HepG2 (cell line): ENCODE measurements at regions not wholly inside any gene's neighbourhood (a gene's known extent, or its start where the extent isn't known, plus 50 kb on each side); places are given as distances from the start of the nearest gene placed in this dataset.

Source experiments
- ATAC-seq: fragments of 200-7000 bp; cut with Tn5 transposase; 3 replicates; pipeline ENCODE4 v1.9.1; 2020; ENCODE audit warnings: mild to moderate bottlenecking, moderate library complexity
- BruUV-seq: library from RNA; stranded (reverse); fragments of 400-500 nt; replicated peaks from 2 replicates; lab custom pipeline; 2021; lab: Mats Ljungman, UMichigan
- CTCF ChIA-PET: fragments of 300-600 bp; formaldehyde crosslinking; extraction: SDS; loops from one replicate; lab custom pipeline; 2021; ENCODE audit warnings: low total read pairs, inconsistent platforms, low intra/inter-chr PET ratio; lab: Yijun Ruan, JAX
- POLR2A ChIA-PET: fragments of 350-600 bp; sonication (Branson Sonifier 250); formaldehyde crosslinking; loops from one replicate; lab custom pipeline; 2020; ENCODE audit warnings: antibody characterized with exemption, inconsistent platforms; lab: Yijun Ruan, JAX
- DNase-seq: peaks from one replicate; pipeline ENCODE4 v3.0.0-alpha.2; 2015; ENCODE audit warnings: low spot score
- FAIRE-seq: peaks from 3 replicates; lab custom pipeline; 2011; peaks lifted over from hg19 to GRCh38; lab: Jason Lieb, UNC
- H2AFZ ChIP-seq: one replicate; pipeline ENCODE4 v1.6.1; 2011; ENCODE audit warnings: low read length, inconsistent platforms
- H3K27ac ChIP-seq: fragments of 300-600 bp; 3 replicates; pipeline ENCODE4 v1.8.0; 2011; ENCODE audit warnings: mixed run types, mild to moderate bottlenecking, mixed read lengths, low read length, inconsistent platforms; ENCODE audit not compliant: insufficient read depth; ENCODE audit errors: extremely low read length
- H3K27me3 ChIP-seq, 2 experiments: fragments of 200-600 bp in 1 of 2; 2 replicates in 1 of 2; 3 replicates in 1 of 2; pipeline versions ENCODE4 v1.6.0 to v1.8.0; 2011; ENCODE audit warnings: low read length in 2 of 2, mild to moderate bottlenecking in 2 of 2, moderate library complexity in 2 of 2, inconsistent platforms in 1 of 2; ENCODE audit not compliant: insufficient read depth in 2 of 2, control insufficient read depth in 1 of 2
- H3K36me3 ChIP-seq, 2 experiments: fragments of 200-600 bp in 1 of 2; replicated peaks in 1 of 2; 2 replicates in 1 of 2; 3 replicates in 1 of 2; pipeline versions ENCODE4 v1.5.1 to v1.8.0; 2011; ENCODE audit warnings: low read length in 2 of 2, inconsistent platforms in 1 of 2; ENCODE audit not compliant: insufficient read depth in 2 of 2, control insufficient read depth in 1 of 2
- H3K4me1 ChIP-seq: 2 replicates; pipeline ENCODE4 v1.5.1; 2012; ENCODE audit warnings: low read length, inconsistent platforms; ENCODE audit not compliant: insufficient read depth
- H3K4me2 ChIP-seq: 2 replicates; pipeline ENCODE4 v1.6.0; 2011; ENCODE audit warnings: low read depth, low read length, inconsistent platforms
- H3K4me3 ChIP-seq, 3 experiments: fragments of 200-600 bp in 1 of 3; sonication (generic), shearing (Covaris generic) in 1 of 3; replicated peaks in 1 of 3; 2 replicates each; pipeline ENCODE4 v1.5.1; 2011 to 2016; ENCODE audit warnings: low read length in 3 of 3, inconsistent platforms in 2 of 3, low read depth in 2 of 3, mild to moderate bottlenecking in 2 of 3, control low read depth in 1 of 3, mixed read lengths in 1 of 3; ENCODE audit not compliant: insufficient read depth in 1 of 3
- H3K79me2 ChIP-seq: one replicate; pipeline ENCODE4 v1.6.1; 2011; ENCODE audit warnings: low read length, inconsistent platforms; ENCODE audit not compliant: insufficient read depth
- H3K9ac ChIP-seq: 2 replicates; pipeline ENCODE4 v1.6.0; 2011; ENCODE audit warnings: mild to moderate bottlenecking, low read depth, low read length, inconsistent platforms; ENCODE audit not compliant: insufficient read depth
- H3K9me3 ChIP-seq: 2 replicates; pipeline ENCODE4 v1.5.1; 2012; ENCODE audit warnings: mild to moderate bottlenecking, low read length
- H4K20me1 ChIP-seq: 2 replicates; pipeline ENCODE4 v1.6.0; 2011; ENCODE audit warnings: inconsistent platforms, mild to moderate bottlenecking, low read length, moderate library complexity; ENCODE audit not compliant: insufficient read depth
- ATF7-NPFF ChIP-seq: sonication (generic); formaldehyde crosslinking; IDR thresholded peaks from 2 replicates; pipeline ENCODE4 v1.8.1; 2023; ENCODE audit warnings: mild to moderate bottlenecking, low read depth, missing genetic modification reagents, moderate library complexity
- CENPT ChIP-seq: sonication (generic); formaldehyde crosslinking; IDR thresholded peaks from 2 replicates; pipeline ENCODE4 v1.8.0; 2022; ENCODE audit warnings: low read depth, mild to moderate bottlenecking, moderate library complexity, missing genetic modification reagents
- CENPX ChIP-seq: sonication (generic); formaldehyde crosslinking; IDR thresholded peaks from 2 replicates; pipeline ENCODE4 v1.9.0; 2021; ENCODE audit warnings: mild to moderate bottlenecking, missing genetic modification reagents, moderate library complexity
- E2F2 ChIP-seq: sonication (generic); formaldehyde crosslinking; IDR thresholded peaks from 2 replicates; pipeline ENCODE4 v1.4.0; 2020; ENCODE audit warnings: missing genetic modification reagents, borderline replicate concordance
- HMGXB3 ChIP-seq: sonication (generic); formaldehyde crosslinking; IDR thresholded peaks from 2 replicates; pipeline ENCODE4 v1.4.0; 2020; ENCODE audit warnings: missing genetic modification reagents, borderline replicate concordance
- MLLT10 ChIP-seq: sonication (generic); formaldehyde crosslinking; IDR thresholded peaks from 2 replicates; pipeline ENCODE4 v1.4.0; 2020; ENCODE audit warnings: missing genetic modification reagents
- SCMH1 ChIP-seq: sonication (generic); formaldehyde crosslinking; IDR thresholded peaks from 2 replicates; pipeline ENCODE4 v1.9.0; 2021; ENCODE audit warnings: missing genetic modification reagents, mild to moderate bottlenecking, borderline replicate concordance
- ZBTB3 ChIP-seq: sonication (generic); formaldehyde crosslinking; IDR thresholded peaks from 2 replicates; pipeline ENCODE4 v1.4.0; 2020; ENCODE audit warnings: low read depth, mild to moderate bottlenecking, moderate library complexity, missing genetic modification reagents, borderline replicate concordance
- ZEB1 ChIP-seq: IDR thresholded peaks from 2 replicates; pipeline ENCODE4 v1.6.1; 2012; ENCODE audit warnings: mild to moderate bottlenecking, low read depth, inconsistent platforms; ENCODE audit not compliant: insufficient replicate concordance
- ZNF138 ChIP-seq: sonication (generic); formaldehyde crosslinking; IDR thresholded peaks from 2 replicates; pipeline ENCODE4 v1.5.0; 2020; ENCODE audit warnings: mild to moderate bottlenecking, low read depth, missing genetic modification reagents
- ZNF589 ChIP-seq: sonication (generic); formaldehyde crosslinking; conservative IDR thresholded peaks from 2 replicates; pipeline ENCODE4 v1.8.0; 2022; ENCODE audit warnings: mild to moderate bottlenecking, moderate library complexity, missing genetic modification reagents
- ZNF644 ChIP-seq: IDR thresholded peaks from 2 replicates; pipeline ENCODE4 v1.6.1; 2016; ENCODE audit warnings: low read depth
- ZNF747 ChIP-seq: sonication (generic); formaldehyde crosslinking; IDR thresholded peaks from 2 replicates; pipeline ENCODE4 v1.8.1; 2023; ENCODE audit warnings: missing genetic modification reagents, mild to moderate bottlenecking, borderline replicate concordance
- ZNF782 ChIP-seq: sonication (generic); formaldehyde crosslinking; IDR thresholded peaks from 2 replicates; pipeline ENCODE4 v1.4.0; 2020; ENCODE audit warnings: missing genetic modification reagents, mild to moderate bottlenecking, borderline replicate concordance
- ZNF841 ChIP-seq: sonication (generic); formaldehyde crosslinking; IDR thresholded peaks from 2 replicates; pipeline ENCODE4 v1.8.1; 2023; ENCODE audit warnings: missing genetic modification reagents, borderline replicate concordance
- ZSCAN12 ChIP-seq: sonication (generic); formaldehyde crosslinking; IDR thresholded peaks from 2 replicates; pipeline ENCODE4 v1.9.0; 2021; ENCODE audit warnings: mild to moderate bottlenecking, missing genetic modification reagents
- WGBS: methylation state at CpG from one replicate; pipeline ENCODE4 v1.1.6; 2017; ENCODE audit warnings: low lambda C conversion rate; 5-methylcytosine and 5-hydroxymethylcytosine counted together
- in situ Hi-C: cut with HindIII; loops from 2 replicates; pipeline ENCODE4 v1.10.0; 2017; ENCODE audit warnings: low pct_unique_long_range_greater_than_20kb; ENCODE audit not compliant: extremely low pct_ligation_motif_present
- intact Hi-C: fragments of 100-400 bp; cut with micrococcal nuclease; formaldehyde crosslinking; loops from one replicate; pipeline ENCODE4 v1.10.0; 2022; ENCODE audit not compliant: unreplicated experiment
- TF ChIP-seq, protein P1 (sequence below): sonication (generic); formaldehyde crosslinking; IDR thresholded peaks from 2 replicates; pipeline ENCODE4 v1.5.1; 2020; ENCODE audit warnings: missing genetic modification reagents, mild to moderate bottlenecking, borderline replicate concordance

GRCh38 chr2:11045294-11045693, 110.0 kb upstream of the SLC66A3 start:
- peaks cover 3 to 46% of the 10 kb centered on the region in 2 experiments; a peak in 3 of 5 replicates for H3K27me3 ChIP-seq
- intact Hi-C loops, result no loop called here
- no peaks in the 10 kb centered on the region for H4K20me1 ChIP-seq
- WGBS, result 17% methylated on average over 7 of the region's 7 CpGs
- no peak for DNase-seq
- H3K4me2 ChIP-seq, result no peak overlapping the region
- no peak overlapping the region for H3K9ac ChIP-seq
- H2AFZ ChIP-seq, result no peak overlapping the region
- H3K79me2 ChIP-seq, result no peaks in the 10 kb centered on the region
- ATAC-seq, result no peak
- no TSS peak for BruUV-seq
- H3K9me3 ChIP-seq, result no peaks in the 10 kb centered on the region
- no peaks in the 10 kb centered on the region for H3K4me1 ChIP-seq
- H3K4me3 ChIP-seq, result no peak overlapping the region
- CTCF ChIA-PET, result no interaction called here
- H3K36me3 ChIP-seq, result no peaks in the 10 kb centered on the region
- no peak overlapping the region for H3K27ac ChIP-seq
- POLR2A ChIA-PET, result no interaction called here
- in situ Hi-C loops, result no loop called here
- no peak for FAIRE-seq
- TF ChIP-seq ZNF644 (CRISPR knock-in tag) (no peak), MLLT10 (CRISPR knock-in tag) (no peak), ZBTB3 (CRISPR knock-in tag) (no peak), ZNF841 (CRISPR knock-in tag) (no peak), ZNF782 (CRISPR knock-in tag) (no peak), SCMH1 (CRISPR knock-in tag) (no peak), HMGXB3 (no peak), E2F2 (no peak), ZNF138 (CRISPR knock-in tag) (no peak), ZNF747 (CRISPR knock-in tag) (no peak), ZNF589 (no peak), CENPX (CRISPR knock-in tag) (no peak), ZSCAN12 (no peak), ZEB1 (no peak), CENPT (CRISPR knock-in tag) (no peak), ATF7-NPFF (CRISPR knock-in tag) (no peak)
- TF ChIP-seq, protein P1, sequence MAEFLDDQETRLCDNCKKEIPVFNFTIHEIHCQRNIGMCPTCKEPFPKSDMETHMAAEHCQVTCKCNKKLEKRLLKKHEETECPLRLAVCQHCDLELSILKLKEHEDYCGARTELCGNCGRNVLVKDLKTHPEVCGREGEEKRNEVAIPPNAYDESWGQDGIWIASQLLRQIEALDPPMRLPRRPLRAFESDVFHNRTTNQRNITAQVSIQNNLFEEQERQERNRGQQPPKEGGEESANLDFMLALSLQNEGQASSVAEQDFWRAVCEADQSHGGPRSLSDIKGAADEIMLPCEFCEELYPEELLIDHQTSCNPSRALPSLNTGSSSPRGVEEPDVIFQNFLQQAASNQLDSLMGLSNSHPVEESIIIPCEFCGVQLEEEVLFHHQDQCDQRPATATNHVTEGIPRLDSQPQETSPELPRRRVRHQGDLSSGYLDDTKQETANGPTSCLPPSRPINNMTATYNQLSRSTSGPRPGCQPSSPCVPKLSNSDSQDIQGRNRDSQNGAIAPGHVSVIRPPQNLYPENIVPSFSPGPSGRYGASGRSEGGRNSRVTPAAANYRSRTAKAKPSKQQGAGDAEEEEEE (CRISPR knock-in tag), result no peak
